HG03139 (cell line): ENCODE measurements at regions not wholly inside any gene's neighbourhood (a gene's known extent, or its start where the extent isn't known, plus 50 kb on each side); places are given as distances from the start of the nearest gene placed in this dataset.
"Not testable (repeated sequence)": the region's sequence is repeated elsewhere in the genome, so short reads cannot be mapped to it uniquely, and the experiment has no call there.

Experiments used
- ATAC-seq: cut with Tn5 transposase; IDR thresholded peaks from one replicate; pipeline ENCODE4 v1.9.1; 2021; ENCODE audit not compliant: unreplicated experiment

DNA sequence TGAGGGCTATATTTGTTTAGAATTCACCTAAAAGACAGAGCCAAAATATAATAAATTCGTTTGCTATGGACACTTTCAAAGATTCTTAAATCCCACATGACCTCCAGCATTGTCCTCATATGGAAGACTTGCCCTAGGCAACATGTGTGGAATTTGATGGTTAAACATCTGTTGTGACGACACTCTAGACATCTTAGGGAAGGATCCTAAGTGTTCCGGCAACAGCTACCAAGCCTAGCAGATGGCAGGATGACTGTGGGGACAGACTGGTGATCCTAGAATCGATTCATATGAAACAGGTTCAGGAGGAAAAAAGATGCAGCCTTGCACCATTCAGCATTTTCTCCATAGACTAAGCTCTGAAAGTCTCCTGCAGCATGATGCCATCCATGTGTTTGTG is 77.6 kb upstream of the BACH2 start:
- no peak for ATAC-seq

- no peak for ATAC-seq
These were observed 76.2 kb upstream of the BACH2 start for GRCh38 chr6:90372885-90373284.

DNA sequence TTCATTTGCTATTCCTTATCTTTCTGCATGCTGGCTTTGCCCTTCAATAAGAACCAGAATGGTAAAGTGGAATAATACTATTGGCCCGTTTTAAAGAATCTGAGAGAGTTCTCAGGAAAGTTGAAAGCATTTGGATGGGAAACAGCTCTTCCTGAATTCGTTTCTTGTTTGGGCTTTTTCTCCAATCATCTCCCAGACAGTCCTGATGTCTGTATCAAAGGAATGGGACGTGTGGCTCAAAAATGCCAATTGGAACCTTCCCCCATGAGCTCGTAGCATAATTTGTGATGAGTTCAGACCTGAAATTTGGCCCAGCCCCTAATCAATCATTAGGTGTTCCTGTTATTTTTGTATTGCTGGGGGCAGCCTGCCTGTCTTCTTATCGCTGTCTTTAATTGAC is 75.8 kb upstream of the BACH2 start:
- no peak for ATAC-seq

- no peak for ATAC-seq
These were observed 73.9 kb upstream of the BACH2 start for GRCh38 chr6:90370493-90370959.

- no peak for ATAC-seq
These were observed 73.0 kb upstream of the BACH2 start for GRCh38 chr6:90369651-90370050.

GRCh38 chr6:90369024-90369519 is 72.4 kb upstream of the BACH2 start:
- ATAC-seq = peak; percentile 100

DNA sequence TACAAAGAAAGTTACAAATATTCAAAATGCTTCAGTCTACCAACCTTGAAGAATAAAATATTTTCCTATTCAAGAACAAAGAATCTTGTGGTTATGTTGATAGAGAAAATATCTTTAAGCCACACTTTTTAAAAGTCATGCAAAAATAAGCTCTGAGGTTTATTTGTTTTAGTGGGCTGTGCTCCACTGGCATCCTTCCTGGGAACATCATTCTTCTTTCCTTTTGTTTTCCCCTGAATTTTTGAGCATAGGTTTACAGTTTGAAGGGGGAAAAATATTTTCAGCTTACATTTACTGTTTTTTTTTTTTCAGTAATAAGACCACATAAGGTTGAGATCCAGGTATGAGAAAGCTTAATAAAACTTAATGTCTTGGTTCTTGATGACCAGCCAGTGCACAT is 72.0 kb upstream of the BACH2 start:
- ATAC-seq = no peak

DNA sequence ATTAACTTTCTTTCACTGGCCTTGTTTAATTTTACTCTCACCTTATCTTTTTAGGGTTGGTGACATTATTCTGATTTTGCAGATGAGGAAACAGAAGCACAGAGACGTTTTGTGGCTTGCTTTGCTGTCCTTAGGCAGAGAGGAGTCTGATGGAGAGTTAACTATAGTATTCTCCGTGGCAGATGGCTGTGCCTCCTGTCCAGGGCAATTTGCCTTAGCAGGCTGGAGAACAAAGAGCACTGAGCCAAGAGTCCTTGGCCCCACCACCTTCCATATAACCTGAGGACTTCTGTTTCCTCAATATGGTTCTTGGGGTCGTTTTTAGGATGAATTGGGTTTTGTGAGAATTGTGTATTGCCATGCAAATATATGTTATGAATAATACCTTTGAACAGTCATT is 71.4 kb upstream of the BACH2 start:
- ATAC-seq = no peak

DNA sequence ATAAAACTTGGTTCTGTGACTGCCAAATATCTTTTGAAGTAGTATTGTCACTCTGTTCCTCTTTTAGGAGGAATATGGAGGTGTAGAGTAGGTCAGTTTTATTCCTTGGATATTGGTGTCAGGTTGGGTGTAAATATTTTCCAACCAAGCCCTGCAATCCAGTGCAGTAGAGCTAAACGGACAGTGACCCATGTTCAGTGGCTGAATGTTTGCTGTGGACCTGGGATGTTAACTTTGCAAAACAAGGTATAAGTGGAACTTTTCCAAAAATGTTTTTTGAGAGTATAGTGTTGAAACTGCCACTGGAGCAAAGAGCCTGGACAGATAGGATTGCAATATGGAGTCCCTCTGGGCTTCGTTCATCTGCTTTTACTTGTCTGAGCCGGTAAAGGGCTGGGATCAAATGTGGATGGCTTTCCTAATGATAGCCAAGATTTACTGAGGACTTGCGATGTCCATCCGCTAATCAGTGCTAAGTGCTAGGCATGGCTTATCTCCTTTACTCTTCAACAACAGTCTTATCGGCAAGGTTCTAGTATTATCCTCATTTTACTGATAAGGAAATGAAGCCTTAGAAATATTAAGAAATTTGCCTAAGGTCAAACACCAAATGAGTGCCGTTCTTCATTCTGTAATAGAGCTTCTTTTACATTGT is 69.0 kb upstream of the BACH2 start:
- no peak for ATAC-seq

DNA sequence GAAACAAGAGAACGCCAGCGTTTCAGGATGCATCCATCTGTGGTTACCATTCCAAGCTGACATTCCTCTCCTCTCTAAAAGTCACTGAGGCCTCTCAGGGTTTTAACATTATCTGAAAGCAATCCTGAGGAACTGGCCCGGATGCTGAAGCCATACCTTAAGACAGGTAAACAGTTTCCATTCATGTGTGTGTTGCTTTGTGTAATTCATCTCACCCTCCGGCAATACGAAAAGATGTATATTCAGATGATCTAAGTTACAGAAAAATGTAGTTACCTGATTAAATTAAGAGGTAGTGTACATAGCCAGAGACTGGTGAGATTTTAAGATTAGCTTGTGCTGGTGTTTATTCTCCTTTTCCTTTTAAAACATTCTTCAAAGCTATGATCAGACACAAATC is 68.4 kb upstream of the BACH2 start:
- no peak for ATAC-seq

- ATAC-seq = no peak
These were observed 67.6 kb upstream of the BACH2 start for GRCh38 chr6:90364286-90364685.

GRCh38 chr6:90362318-90362717 is 65.7 kb upstream of the BACH2 start:
- ATAC-seq = no peak

GRCh38 chr6:90361174-90361573 is 64.5 kb upstream of the BACH2 start:
- no peak for ATAC-seq

GRCh38 chr6:90358036-90358770 is 61.6 kb upstream of the BACH2 start:
- not testable (repeated sequence) for ATAC-seq

DNA sequence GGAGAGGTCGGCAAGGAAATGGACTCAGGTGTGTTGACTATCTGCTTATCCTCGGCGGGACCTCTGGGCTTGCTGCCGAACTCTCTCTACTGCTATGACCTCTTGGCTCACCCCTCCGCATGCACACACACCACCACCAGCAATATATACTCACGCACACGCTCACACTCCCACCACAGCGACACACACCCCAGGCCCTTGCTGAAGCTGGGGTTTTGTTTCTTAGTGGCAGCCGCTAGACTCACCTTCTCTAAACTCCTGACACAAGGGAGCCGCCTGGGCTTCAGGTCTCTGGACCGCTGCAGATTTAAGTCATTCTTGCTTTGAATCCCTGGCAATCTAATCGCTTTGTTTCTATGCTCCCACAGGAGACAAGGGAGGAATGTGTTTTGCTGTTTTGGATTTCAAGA is 59.4 kb upstream of the BACH2 start:
- ATAC-seq = no peak

GRCh38 chr6:90354961-90355360 is 58.3 kb upstream of the BACH2 start:
- ATAC-seq = no peak

DNA sequence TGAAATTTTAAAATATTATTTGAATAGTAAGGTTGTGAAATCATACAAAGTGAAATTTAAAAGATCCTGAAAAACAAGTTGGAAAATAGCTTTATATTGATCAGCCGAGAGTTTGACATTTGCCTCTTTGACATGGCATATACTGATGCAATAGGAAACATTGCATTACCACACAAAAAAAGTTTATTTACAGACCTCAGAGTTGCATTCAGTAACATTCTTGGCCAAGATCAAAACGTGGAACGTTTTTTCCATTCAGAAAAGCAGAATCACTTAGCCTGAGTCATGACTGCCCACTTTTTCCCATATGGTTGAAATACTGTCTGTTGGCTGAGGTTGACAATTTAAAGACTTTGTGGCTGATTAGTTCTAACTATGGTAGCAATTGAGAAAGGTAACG is 55.1 kb upstream of the BACH2 start:
- ATAC-seq = no peak

- no peak for ATAC-seq
These were observed 54.3 kb upstream of the BACH2 start for GRCh38 chr6:90350689-90351554.

DNA sequence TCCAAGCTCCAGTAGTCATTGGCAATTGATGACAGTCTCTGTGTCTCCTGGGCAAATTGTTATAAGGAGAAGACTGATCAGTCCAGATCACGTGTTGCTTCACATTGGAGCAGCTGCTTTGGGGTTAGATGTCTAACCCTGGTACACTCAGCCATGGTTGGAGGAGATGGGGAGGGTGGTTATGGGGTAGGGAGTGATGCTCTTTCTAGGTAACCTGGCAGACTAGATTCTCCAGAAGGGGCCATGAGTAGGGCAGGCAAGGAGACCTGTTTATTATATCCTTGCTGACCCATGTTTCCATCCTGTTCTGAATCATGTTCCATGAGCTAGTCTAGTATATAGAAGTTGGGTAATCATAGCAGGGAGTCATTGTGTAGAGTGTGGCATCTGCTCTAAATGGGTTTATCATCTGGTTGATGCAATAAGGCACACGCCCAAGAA is 50.8 kb upstream of the BACH2 start:
- ATAC-seq = no peak

DNA sequence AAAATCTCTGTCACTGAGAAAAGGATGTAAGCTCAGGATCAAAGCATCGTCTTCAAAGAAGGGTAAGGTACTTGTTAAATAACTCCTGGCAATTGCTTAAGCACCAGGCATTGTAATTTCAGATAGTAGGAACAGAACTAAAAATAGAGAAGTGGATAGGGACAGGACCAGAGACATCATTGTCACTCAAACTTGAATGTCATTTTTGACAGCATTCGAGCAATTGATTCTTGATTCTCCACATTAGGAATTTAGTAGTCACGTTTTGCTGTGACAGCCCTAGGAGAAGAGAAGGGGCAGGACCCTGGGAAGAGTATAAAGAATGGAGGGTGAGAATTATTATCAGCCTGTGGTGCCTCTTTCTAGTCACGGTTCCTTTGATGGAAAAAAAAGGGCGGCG is 50.1 kb upstream of the BACH2 start:
- no peak for ATAC-seq
